Esophagus squamous epithelium (tissue), 5 donors: ENCODE measurements at regions not wholly inside any gene's neighbourhood (a gene's known extent, or its start where the extent isn't known, plus 50 kb on each side); places are given as distances from the start of the nearest gene placed in this dataset.

ENCODE experiments used
- DNase-seq: peaks from one replicate; lab custom pipeline; 2025; lab: John Stamatoyannopoulos, UW
- H3K27ac ChIP-seq, 4 donors: fragments of 200-600 bp; sonication (generic); one replicate each; pipeline ENCODE4 v1.5.1; 2016 to 2019; ENCODE audit warnings: mild to moderate bottlenecking in 1 of 4
- H3K27me3 ChIP-seq, 4 donors: fragments of 200-600 bp; sonication (generic); 1 replicate in 3 of 4; 2 replicates in 1 of 4; pipeline versions ENCODE4 v1.5.1 to v1.6.0; 2017 to 2021; ENCODE audit warnings: antibody characterized with exemption in 1 of 4
- H3K36me3 ChIP-seq, 3 donors: fragments of 200-600 bp; sonication (generic); one replicate each; pipeline ENCODE4 v1.5.1; 2016 to 2019
- H3K4me1 ChIP-seq, 3 donors: fragments of 200-600 bp; sonication (generic); one replicate each; pipeline ENCODE4 v1.5.1; 2017 to 2019
- H3K4me3 ChIP-seq, 4 donors: fragments of 200-600 bp; sonication (generic); 1 replicate in 3 of 4; 2 replicates in 1 of 4; pipeline ENCODE4 v1.5.1; 2016 to 2019; ENCODE audit warnings: mild to moderate bottlenecking in 2 of 4, moderate library complexity in 1 of 4
- H3K9me3 ChIP-seq, 3 donors: fragments of 200-600 bp; sonication (generic); one replicate each; pipeline ENCODE4 v1.5.1; 2016 to 2019
- POLR2A ChIP-seq, 4 donors: fragments of 450-650 bp; IDR thresholded peaks; one replicate each; pipeline ENCODE4 v1.6.1; 2017; ENCODE audit warnings: antibody characterized with exemption in 4 of 4, mild to moderate bottlenecking in 4 of 4, moderate library complexity in 3 of 4
- WGBS, 2 donors: methylation state at CpG; one replicate each; pipeline ENCODE4 v1.1.5; 2018; 5-methylcytosine and 5-hydroxymethylcytosine counted together
- intact Hi-C: fragments of 100-400 bp; cut with DNase I; formaldehyde crosslinking; loops from one replicate; pipeline ENCODE4 v1.15.0; 2022
- TF ChIP-seq, protein P1 (sequence below), 6 experiments: fragments of 450-650 bp in 4 of 6; fragments of 200-600 bp in 2 of 6; sonication (generic) in 2 of 6; IDR thresholded peaks; one replicate each; pipeline ENCODE4 v1.5.1; 2016 to 2019; ENCODE audit warnings: antibody characterized with exemption in 6 of 6, mild to moderate bottlenecking in 4 of 6, moderate library complexity in 4 of 6
- donor health status: DM: yes; HTN: yes; CAD: no.

DNA sequence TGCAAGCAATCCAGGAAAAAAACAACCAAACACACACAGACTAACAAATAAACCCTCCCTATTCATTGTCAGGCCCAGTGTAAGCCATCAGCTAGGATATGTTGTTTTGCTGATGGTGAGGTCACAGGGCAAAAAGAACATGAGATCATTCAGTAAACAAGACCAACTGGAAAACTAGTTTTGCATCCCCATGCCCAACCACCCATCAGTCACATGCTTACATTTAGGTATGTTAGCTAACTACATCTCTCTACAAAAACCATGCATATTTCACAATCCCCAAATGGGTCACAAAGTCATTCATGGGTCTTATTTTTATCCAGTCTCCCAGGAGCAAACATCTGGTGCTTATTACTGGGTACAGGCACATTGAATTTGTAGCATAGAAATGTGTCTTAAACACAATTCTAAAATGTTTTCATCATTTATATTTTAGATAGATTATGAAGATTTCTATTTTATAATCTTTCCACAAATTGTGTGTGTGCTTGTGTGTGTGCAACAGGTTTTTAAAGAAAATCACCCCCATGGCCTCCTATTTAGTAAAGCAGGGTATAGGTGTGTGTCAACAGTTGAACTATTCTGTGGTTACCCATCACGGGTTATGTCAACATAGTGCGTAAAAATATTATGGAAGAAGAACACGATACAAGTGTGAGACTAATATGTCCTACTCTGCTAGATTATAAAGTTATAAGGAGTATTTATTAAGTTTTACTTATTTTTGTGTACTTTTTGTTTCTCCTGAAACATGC, 103.8 kb upstream of the AKR1E2 start:
- peak overlapping the region; percentile 7 to 74 (median 59) for H3K27ac ChIP-seq
- H3K27me3 ChIP-seq = no peaks in the 10 kb centered on the region
- H3K36me3 ChIP-seq = no peaks in the 10 kb centered on the region
- no peak overlapping the region for H3K4me3 ChIP-seq
- peaks cover 0 to 60% (median 4%) of the 10 kb centered on the region in 3 donors for H3K4me1 ChIP-seq
- intact Hi-C loops = no loop called here
- no peaks in the 10 kb centered on the region for H3K9me3 ChIP-seq
- DNase-seq = no peak
- 89 to 93% methylated on average over 3 of the region's 3 CpGs for WGBS, 2 donors
- no peak for TF ChIP-seq POLR2A (IDR thresholded peaks at IDR 0.05)
- TF ChIP-seq, protein P1, sequence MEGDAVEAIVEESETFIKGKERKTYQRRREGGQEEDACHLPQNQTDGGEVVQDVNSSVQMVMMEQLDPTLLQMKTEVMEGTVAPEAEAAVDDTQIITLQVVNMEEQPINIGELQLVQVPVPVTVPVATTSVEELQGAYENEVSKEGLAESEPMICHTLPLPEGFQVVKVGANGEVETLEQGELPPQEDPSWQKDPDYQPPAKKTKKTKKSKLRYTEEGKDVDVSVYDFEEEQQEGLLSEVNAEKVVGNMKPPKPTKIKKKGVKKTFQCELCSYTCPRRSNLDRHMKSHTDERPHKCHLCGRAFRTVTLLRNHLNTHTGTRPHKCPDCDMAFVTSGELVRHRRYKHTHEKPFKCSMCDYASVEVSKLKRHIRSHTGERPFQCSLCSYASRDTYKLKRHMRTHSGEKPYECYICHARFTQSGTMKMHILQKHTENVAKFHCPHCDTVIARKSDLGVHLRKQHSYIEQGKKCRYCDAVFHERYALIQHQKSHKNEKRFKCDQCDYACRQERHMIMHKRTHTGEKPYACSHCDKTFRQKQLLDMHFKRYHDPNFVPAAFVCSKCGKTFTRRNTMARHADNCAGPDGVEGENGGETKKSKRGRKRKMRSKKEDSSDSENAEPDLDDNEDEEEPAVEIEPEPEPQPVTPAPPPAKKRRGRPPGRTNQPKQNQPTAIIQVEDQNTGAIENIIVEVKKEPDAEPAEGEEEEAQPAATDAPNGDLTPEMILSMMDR (IDR thresholded peaks at IDR 0.05) = no peak

DNA sequence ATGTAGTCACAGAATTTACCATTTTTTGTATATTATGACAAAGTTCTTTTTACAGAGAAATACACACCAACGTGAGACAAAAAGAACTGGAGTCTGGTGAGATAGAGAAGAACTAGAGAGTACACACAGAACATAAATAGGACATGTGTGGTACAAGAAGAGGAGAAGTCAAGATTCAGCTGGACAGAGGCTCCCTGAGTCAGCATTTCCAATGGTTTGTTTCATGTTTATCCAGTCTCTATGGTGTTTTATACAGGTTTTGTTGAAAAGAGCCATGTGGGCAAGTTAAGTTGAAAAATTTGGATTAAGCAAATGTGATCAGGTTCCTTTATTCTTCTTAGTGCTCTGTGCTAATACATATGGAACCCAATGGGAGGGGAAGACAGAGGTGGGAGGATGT, 105.5 kb upstream of the AKR1E2 start:
- DNase-seq = no peak
- Histone ChIP-seq H3K4me1 (peaks cover 0 to 49% (median 0%) of the 10 kb centered on the region in 3 donors), H3K36me3 (no peaks in the 10 kb centered on the region), H3K4me3 (no peak overlapping the region), H3K27me3 (no peaks in the 10 kb centered on the region), H3K9me3 (no peaks in the 10 kb centered on the region), H3K27ac (no peak overlapping the region)
- intact Hi-C loops = no loop called here
- WGBS, 2 donors = 55 to 78% methylated on average over 1 of the region's 1 CpG
- TF ChIP-seq, protein P1 (IDR thresholded peaks at IDR 0.05) = no peak

DNA sequence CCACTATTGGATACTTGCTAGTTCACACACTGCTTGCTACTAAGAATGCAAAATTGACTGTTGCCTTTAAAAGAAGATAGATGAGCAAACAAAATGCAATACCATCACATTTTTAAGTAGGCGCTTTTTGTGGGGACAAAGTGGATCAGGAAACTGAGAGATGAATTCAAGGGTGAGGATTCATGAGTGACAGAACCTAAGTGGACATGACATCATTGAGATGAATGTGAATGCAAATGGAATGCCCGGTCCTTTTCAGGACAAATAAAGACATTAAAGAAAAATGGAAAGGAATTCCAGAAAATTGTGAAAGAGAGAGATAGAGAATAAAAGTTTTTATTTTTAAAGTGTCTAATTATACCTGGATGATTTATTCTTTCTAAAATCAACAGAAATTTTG, 106.3 kb upstream of the AKR1E2 start:
- Histone ChIP-seq H3K27me3 (no peaks in the 10 kb centered on the region), H3K9me3 (no peaks in the 10 kb centered on the region), H3K4me3 (no peak overlapping the region), H3K36me3 (no peaks in the 10 kb centered on the region), H3K27ac (no peak overlapping the region), H3K4me1 (peaks cover 0 to 44% (median 0%) of the 10 kb centered on the region in 3 donors)
- intact Hi-C loops = no loop called here
- TF ChIP-seq POLR2A (IDR thresholded peaks at IDR 0.05) = no peak
- TF ChIP-seq, protein P1 (IDR thresholded peaks at IDR 0.05) = no peak
- 86 to 93% methylated on average over 2 of the region's 2 CpGs for WGBS, 2 donors
- no peak for DNase-seq

DNA sequence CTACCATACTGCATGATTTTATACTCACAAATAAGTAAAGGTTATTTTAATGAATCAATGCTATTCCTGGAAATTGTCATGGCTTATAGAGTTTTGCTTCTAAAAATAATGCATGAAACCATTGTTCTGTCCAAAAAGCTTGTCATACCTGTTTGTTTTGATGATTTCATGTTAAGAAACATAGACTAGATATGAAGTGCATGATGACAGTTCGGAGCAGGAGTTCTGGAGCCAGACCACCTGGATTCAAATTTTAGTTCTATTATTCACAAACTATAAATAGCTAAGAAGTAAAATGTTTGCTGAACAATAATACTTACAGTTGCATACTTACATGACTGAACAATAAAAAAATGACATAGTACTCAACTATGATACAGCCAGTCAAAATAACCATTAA, 107.0 kb upstream of the AKR1E2 start:
- Histone ChIP-seq H3K36me3 (no peaks in the 10 kb centered on the region), H3K27ac (no peak overlapping the region), H3K9me3 (no peaks in the 10 kb centered on the region), H3K4me1 (peaks cover 0 to 39% (median 0%) of the 10 kb centered on the region in 3 donors), H3K4me3 (no peak overlapping the region), H3K27me3 (no peaks in the 10 kb centered on the region)
- WGBS, 2 donors = 47 to 75% methylated on average over 1 of the region's 1 CpG
- DNase-seq = no peak
- TF ChIP-seq, protein P1 (IDR thresholded peaks at IDR 0.05) = no peak
- TF ChIP-seq POLR2A (IDR thresholded peaks at IDR 0.05) = no peak
- intact Hi-C loops = no loop called here

DNA sequence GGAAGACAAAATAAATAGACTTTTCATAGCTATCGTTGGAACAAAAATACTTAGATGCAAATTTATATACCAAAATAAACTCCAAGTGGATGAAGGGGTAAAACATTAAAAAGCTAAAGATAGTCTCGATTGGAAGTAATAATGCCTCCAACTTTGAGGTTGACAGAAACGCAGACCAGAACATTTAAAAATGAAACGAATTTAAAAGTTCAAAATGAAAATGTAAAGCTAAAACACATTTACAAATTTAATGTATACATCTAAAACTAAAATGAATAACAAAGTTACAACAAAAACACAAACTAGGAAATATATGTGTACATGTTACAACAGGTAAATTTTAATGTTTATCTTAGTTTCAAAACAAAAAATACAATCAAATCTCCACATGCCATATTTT, 107.5 kb upstream of the AKR1E2 start:
- Histone ChIP-seq H3K27me3 (no peaks in the 10 kb centered on the region), H3K4me3 (no peak overlapping the region), H3K9me3 (no peaks in the 10 kb centered on the region), H3K27ac (no peak overlapping the region), H3K36me3 (no peaks in the 10 kb centered on the region), H3K4me1 (peaks cover 0 to 37% (median 0%) of the 10 kb centered on the region in 3 donors)
- 75 to 77% methylated on average over 4 of the region's 4 CpGs for WGBS, 2 donors
- no peak for DNase-seq
- no peak for TF ChIP-seq POLR2A (IDR thresholded peaks at IDR 0.05)
- TF ChIP-seq, protein P1 (IDR thresholded peaks at IDR 0.05) = no peak
- intact Hi-C loops = no loop called here
